Left renal pelvis (tissue), 4 donors: ENCODE measurements at regions not wholly inside any gene's neighbourhood (a gene's known extent, or its start where the extent isn't known, plus 50 kb on each side); places are given as distances from the start of the nearest gene placed in this dataset.
A peak's percentile ranks its signal among the peaks of the same experiment; 100 is the strongest.

ENCODE experiments used
- DNase-seq, 4 donors: peaks; one replicate each; pipeline ENCODE4 v3.0.0-alpha.2; 2013; ENCODE audit warnings: low read depth in 4 of 4, low spot score in 3 of 4

- DNase-seq, result no peak
Observed at GRCh38 chr6:26195924-26196845, 109.0 kb downstream of the HFE start.

DNA sequence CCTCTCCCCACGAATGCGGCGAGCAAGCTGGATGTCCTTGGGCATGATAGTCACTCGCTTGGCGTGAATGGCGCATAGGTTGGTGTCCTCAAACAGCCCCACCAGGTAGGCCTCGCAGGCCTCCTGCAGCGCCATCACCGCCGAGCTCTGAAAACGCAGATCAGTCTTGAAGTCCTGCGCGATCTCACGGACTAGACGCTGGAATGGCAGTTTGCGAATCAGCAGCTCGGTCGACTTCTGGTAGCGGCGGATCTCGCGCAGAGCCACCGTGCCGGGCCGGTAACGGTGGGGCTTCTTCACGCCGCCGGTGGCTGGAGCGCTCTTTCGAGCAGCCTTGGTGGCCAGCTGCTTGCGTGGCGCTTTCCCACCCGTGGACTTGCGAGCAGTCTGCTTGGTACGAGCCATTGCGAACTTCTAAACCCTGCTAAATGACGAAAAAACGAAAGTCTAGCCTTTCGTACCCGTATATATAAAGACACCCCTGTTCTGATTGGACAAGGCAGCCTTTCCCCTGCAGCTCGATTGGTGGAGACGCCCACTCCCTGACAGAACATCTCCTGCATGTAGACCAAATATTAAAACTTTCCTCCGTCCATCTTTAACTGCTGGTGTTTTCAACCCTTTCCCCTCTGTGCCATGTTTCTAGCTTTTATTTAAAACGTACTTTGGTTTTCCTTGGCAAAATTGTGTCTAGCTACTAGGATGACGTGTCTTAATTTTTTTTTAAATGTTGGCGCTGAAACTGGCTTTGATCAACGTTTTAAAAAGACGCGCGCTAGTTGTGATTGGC, 109.8 kb downstream of the HFE start:
- DNase-seq, result peak; percentile 82 to 92 (median 88)

GRCh38 chr6:26197636-26197932, 110.4 kb downstream of the HFE start:
- DNase-seq, result no peak

GRCh38 chr6:26197933-26198721, 110.9 kb downstream of the HFE start:
- DNase-seq, result no peak

DNA sequence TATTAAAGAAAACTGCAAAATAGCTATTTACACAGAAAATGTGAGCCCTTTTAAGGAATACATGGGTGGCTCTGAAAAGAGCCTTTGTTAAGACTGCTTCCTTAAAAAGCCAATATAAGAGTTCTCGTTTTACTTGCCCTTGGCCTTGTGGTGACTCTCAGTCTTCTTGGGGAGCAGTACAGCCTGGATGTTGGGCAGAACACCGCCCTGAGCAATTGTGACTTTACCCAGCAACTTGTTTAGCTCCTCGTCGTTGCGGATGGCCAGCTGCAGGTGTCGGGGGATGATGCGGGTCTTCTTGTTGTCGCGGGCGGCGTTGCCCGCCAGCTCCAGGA, 111.5 kb downstream of the HFE start:
- DNase-seq, result no peak

DNA sequence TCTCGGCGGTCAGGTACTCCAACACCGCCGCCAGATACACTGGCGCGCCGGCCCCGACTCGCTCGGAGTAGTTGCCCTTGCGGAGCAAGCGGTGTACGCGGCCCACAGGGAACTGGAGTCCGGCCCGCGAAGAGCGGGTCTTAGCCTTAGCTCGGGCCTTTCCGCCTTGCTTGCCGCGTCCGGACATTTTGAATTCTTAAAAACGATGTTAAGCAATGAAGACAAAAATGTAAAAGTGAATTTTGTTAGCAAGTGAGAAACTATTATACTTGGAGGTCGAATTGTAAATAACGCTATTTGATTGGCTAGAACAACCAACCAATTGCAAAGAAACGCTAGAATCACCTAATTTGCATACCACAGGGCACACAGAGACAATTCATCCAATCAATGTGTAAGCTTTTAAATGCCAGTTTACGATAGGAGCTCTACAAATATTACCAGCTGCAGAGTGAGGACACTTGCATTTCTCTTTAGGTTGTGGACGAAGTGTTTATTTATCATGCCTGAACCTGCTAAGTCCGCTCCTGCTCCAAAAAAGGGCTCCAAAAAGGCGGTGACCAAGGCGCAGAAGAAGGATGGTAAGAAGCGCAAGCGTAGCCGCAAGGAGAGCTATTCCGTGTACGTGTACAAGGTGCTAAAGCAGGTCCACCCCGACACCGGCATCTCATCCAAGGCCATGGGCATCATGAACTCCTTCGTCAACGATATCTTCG, 112.0 kb downstream of the HFE start:
- peak; percentile 91 to 94 (median 93) for DNase-seq

DNA sequence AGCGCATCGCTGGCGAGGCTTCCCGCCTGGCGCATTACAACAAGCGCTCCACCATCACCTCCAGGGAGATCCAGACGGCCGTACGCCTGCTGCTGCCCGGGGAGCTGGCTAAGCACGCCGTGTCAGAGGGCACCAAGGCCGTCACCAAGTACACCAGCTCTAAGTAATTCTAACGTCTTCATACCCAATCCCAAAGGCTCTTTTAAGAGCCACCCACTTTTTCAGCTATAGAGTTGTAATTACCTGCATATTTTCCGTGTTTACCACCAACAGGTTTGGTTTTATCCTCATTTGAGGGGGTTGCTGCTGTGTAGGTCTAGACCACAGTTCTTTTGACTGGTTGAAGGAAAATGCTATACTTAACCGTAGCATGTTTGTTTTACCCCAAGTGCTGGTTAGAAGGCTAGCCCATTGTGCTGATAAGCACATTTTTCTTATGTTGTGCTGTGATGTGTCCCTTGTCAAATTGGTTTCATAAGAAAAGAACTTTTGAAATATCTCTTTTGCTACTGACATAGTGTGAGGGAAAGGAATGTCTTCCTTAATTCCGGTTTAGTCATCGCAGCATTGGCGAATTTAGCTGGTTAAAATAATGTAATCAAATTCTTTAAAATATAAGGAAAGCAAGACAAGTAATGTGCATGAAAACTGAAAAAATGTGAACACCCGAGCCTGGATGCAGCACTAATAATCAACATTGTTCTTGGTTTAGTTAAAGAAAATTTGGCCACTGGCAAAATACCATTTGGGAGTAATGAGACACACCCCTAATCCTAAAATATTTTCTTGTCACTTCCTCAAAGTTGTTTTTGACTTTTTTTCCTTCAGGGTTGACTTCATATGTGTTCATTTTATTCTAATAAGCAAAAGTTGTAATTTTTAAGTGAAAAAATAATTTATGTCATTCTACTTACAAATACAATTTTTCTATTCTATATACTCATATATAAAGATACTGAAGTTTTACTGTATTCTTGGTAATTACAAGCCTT, 112.8 kb downstream of the HFE start:
- no peak for DNase-seq

DNA sequence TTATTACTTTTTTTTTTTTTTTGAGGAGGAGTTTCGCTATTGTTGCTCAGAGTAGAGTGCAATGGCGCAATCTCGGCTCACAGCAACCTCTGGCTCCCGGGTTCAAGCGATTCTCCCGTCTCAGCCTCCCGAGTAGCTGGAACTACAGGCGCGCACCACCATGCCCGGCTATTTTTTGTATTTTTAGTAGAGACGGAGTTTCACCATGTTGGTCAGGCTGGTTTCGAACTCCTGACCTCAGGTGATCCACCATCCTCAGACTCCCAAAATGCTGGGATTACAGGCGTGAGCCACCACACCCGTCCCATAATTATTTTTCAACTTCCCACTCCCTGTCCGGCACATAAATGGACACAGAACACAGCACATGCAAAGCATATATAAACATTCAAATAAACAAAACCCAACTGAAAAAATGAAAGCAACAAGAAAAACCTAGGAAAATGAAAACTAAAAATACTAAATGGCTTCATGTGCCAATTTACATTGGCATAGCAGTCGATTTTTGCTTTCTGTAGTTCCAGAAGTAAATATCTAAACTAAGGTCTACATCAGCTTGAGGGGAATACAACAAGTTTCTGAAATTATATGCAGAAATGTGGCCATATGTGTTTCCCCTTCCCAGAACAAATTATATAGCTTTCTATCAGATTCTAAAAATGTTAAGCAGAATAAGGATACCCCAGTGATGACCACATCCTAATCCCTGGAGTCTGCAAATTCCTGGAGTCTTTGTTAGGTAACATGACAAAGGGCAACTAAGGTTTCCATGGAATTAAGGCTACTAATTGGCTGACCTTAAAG, 113.9 kb downstream of the HFE start:
- DNase-seq, result no peak

GRCh38 chr6:26202201-26202611, 115.0 kb downstream of the HFE start:
- no peak for DNase-seq

DNA sequence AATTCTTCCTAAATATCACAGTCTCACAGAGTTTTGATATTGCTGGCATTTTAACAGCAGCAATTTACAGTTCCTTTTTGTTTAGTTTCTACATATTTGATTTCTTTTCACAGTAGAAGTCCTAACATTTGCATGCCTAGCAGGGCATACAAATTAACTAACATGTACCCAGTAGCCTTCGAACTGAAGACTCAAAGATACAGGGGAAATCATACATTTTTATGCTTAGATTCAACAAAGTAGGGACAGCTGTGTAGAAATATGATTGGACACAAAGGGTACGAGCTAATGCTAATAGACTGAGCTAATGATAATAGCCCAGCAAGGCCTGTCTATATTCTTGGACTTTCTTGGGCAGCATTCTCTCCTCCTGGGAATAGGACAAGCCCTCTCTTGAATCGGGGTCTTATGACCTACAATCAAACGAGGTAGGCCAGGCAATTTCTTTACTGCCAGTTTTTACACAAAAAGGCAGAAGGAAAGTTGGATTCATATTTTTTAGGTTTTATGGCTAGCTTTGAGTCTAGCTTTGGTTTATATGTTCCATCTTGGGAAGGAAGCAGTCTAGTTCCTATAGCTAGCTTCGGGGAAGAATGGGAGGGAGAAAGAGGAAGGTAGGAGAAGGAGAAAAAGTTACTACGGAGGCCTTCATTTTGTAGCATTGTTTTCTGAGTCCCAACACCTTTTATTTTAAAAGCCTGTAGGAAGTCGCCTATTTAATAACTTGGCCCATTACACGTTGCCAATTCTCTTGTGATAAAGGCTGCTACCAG, 115.8 kb downstream of the HFE start:
- DNase-seq, result no peak

- peak; percentile 99 to 100 (median 100) for DNase-seq
Observed at GRCh38 chr6:26204332-26205160, 117.3 kb downstream of the HFE start.

DNA sequence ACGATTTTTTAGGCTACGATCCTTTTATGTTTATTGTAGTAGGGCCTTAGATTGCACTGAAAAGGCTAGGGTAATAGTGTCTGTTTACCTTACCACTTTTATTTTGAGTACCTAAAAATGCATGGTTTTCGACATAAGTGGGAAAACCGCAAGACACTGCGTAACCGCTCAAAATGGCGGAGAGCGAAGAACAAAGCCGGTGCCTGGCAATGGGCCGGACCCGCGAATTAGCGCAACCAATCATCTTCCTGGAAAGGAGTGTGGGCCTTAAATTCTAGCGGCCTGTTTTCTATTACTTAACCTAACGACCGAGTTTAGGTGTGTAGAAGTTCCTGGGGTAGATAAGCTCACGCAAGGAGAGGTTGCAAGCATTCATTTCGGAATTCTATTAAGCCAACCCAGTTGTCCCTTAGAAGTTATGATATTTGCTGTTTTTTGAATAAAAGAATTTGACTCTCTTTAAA, 118.0 kb downstream of the HFE start:
- DNase-seq, result peak in 1 of 4 donors; percentile 77

DNA sequence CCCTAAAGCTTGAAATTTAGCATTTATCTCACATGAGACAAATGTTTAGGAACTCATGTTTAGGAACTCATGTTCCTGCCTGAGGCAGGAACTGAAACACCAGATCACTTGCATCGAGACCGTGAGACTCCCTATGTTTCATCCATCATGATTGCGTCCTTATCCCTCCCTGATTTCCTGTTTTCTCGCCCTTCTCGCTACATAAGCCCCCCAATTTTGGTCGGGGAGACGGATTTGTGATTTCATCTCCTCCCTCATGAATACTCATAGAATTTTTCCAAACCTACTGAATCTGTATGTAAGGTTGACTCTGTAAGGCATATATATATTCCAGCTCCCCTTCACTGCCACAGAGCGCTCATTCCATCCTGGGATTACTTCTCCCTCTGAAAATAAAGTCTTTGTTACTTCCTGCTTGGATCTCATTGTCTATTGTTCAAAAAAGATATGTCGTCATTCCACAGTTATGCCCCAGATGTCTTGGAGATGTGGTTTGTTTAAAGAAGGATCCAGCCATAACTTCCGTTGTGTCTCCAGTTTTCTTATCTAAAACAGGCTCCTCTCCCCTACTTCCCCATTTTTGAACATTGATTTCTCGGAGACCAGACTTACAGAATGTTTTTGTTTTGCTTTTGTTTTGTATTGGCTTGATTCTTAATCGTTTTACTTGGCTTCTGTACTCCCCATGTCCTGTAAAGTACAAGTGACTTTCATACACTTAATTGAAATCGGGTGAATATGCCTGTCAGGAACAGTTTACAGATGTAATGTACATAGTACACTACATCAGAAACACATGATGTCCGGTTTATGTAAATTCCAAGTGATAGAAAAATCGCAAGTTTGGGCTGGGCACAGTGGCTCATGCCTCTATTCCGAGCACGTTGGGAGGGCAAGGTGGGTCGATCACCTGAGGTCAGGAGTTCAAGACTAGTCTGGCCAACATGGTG, 118.7 kb downstream of the HFE start:
- DNase-seq, result no peak

GRCh38 chr6:26206868-26207801, 119.9 kb downstream of the HFE start:
- DNase-seq, result no peak

GRCh38 chr6:26211963-26212362, 124.7 kb downstream of the HFE start:
- no peak for DNase-seq
